ENCODE measurements at regions not wholly inside any gene's neighbourhood (a gene's known extent, or its start where the extent isn't known, plus 50 kb on each side); places are given as distances from the start of the nearest gene placed in this dataset.

DNA sequence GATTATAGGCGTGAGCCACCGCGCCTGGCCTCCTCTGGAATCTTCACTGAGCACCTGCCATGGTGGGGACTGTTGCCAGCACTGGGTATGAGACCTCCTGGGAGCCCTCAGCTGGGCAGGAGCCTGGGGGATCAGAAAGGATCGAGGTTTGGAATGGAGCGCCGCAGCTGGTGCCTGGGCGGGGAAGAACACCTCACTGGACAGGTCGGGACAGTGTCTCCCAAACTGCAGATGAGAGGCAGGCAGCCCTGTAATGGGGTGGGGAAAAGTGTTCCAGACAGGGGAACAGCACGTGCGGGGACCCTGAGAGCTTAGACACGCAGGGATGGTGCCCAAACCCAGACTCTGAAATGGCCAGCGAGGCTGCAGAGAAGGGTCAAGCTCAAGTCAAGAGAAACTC, 150.9 kb upstream of the C1orf174 start:
- no peak overlapping the region for H3K9ac ChIP-seq (ENCODE audit: low read depth in 1 of 2, low read length in 2 of 2)
- H3K4me1 ChIP-seq (ENCODE audit: control insufficient read depth in 4 of 4, insufficient read depth in 4 of 4, low read length in 3 of 4) = no peaks in the 10 kb centered on the region
- TF ChIP-seq YY1 (IDR thresholded peaks at IDR 0.05) (no peak), FOXA1 (IDR thresholded peaks at IDR 0.05) (no peak), CTCF (IDR thresholded peaks at IDR 0.05; ENCODE audit: low read depth, low read length, missing input control) (no peak), GABPA (IDR thresholded peaks at IDR 0.05 in 1 of 2, conservative IDR thresholded peaks at IDR 0.05 in 1 of 2) (no peak), ATF3 (IDR thresholded peaks at IDR 0.05) (no peak), SP1 (IDR thresholded peaks at IDR 0.05) (no peak), FOXA2 (IDR thresholded peaks at IDR 0.05) (no peak), RAD21 (IDR thresholded peaks at IDR 0.05) (no peak), TAF1 (conservative IDR thresholded peaks at IDR 0.05) (no peak), EGR1 (IDR thresholded peaks at IDR 0.05; ENCODE audit: low read depth in 2 of 2) (no peak), HNF4G (IDR thresholded peaks at IDR 0.05) (no peak), JUND (IDR thresholded peaks at IDR 0.05) (no peak), RXRA (IDR thresholded peaks at IDR 0.05) (no peak), NR2F2 (IDR thresholded peaks at IDR 0.05) (no peak)
- TF ChIP-seq, protein P1, sequence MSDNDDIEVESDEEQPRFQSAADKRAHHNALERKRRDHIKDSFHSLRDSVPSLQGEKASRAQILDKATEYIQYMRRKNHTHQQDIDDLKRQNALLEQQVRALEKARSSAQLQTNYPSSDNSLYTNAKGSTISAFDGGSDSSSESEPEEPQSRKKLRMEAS (IDR thresholded peaks at IDR 0.05) = no peak
- TF ChIP-seq, protein P2, sequence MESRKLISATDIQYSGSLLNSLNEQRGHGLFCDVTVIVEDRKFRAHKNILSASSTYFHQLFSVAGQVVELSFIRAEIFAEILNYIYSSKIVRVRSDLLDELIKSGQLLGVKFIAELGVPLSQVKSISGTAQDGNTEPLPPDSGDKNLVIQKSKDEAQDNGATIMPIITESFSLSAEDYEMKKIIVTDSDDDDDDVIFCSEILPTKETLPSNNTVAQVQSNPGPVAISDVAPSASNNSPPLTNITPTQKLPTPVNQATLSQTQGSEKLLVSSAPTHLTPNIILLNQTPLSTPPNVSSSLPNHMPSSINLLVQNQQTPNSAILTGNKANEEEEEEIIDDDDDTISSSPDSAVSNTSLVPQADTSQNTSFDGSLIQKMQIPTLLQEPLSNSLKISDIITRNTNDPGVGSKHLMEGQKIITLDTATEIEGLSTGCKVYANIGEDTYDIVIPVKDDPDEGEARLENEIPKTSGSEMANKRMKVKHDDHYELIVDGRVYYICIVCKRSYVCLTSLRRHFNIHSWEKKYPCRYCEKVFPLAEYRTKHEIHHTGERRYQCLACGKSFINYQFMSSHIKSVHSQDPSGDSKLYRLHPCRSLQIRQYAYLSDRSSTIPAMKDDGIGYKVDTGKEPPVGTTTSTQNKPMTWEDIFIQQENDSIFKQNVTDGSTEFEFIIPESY (IDR thresholded peaks at IDR 0.05) = no peak
- H3K27me3 ChIP-seq (ENCODE audit: control insufficient read depth in 4 of 4, insufficient read depth in 4 of 4, low read length in 3 of 4) = peaks cover 0 to 4% (median 0%) of the 10 kb centered on the region in 4 donors
- no peaks in the 10 kb centered on the region for H3K36me3 ChIP-seq (ENCODE audit: control insufficient read depth in 4 of 4, insufficient read depth in 3 of 4, low read depth in 1 of 4, low read length in 3 of 4)
- WGBS = 85% methylated on average over 12 of the region's 12 CpGs
- no peak overlapping the region for H3K4me3 ChIP-seq (ENCODE audit: low read depth in 1 of 3, low read length in 3 of 3)
- H3K9me3 ChIP-seq (ENCODE audit: control insufficient read depth in 4 of 4, low read length in 3 of 4) = no peaks in the 10 kb centered on the region
- no peak overlapping the region for H3K27ac ChIP-seq (ENCODE audit: low read depth in 1 of 2, low read length in 2 of 2)
- DNase-seq (ENCODE audit: low spot score) = no peak

DNA sequence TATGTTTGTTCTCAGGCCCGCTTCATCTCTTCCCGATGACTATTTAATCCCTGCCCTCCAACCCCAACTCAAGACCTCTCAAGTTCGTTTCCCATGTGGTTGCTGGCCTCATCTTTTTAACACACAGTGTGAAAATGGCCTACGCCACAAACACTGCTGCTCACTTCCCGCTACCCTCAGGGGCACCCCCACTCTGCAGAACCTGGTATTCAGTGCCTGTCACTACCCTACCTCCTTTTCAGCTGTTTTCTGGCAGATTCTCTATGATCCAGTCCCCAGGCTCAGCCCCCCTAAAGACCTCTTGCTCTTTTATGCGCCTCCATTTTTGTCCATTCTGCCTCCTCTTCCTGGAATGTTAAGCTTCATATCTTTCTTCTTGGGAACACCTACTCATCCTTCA, 152.6 kb upstream of the C1orf174 start:
- TF ChIP-seq YY1 (IDR thresholded peaks at IDR 0.05) (no peak), NR2F2 (IDR thresholded peaks at IDR 0.05) (no peak), JUND (IDR thresholded peaks at IDR 0.05) (no peak), FOXA2 (IDR thresholded peaks at IDR 0.05) (no peak), REST (IDR thresholded peaks at IDR 0.05) (no peak)
- TF ChIP-seq, protein P1 (IDR thresholded peaks at IDR 0.05) = no peak

More for the DNA sequence above, 152.6 kb upstream of the C1orf174 start:
- no peak for DNase-seq (ENCODE audit: low spot score)
- WGBS = 78% methylated on average over 6 of the region's 6 CpGs
- Histone ChIP-seq H3K9me3 (ENCODE audit: control insufficient read depth in 4 of 4, low read length in 3 of 4) (no peaks in the 10 kb centered on the region), H3K36me3 (ENCODE audit: control insufficient read depth in 4 of 4, insufficient read depth in 3 of 4, low read depth in 1 of 4, low read length in 3 of 4) (no peaks in the 10 kb centered on the region), H3K9ac (ENCODE audit: low read depth in 1 of 2, low read length in 2 of 2) (no peak overlapping the region), H3K27me3 (ENCODE audit: control insufficient read depth in 4 of 4, insufficient read depth in 4 of 4, low read length in 3 of 4) (peaks cover 0 to 3% (median 0%) of the 10 kb centered on the region in 4 donors), H3K27ac (ENCODE audit: low read depth in 1 of 2, low read length in 2 of 2) (no peak overlapping the region), H3K4me1 (ENCODE audit: control insufficient read depth in 4 of 4, insufficient read depth in 4 of 4, low read length in 3 of 4) (no peaks in the 10 kb centered on the region), H3K4me3 (ENCODE audit: low read depth in 1 of 3, low read length in 3 of 3) (no peak overlapping the region)
